GM19351 (cell line): ENCODE measurements at regions not wholly inside any gene's neighbourhood (a gene's known extent, or its start where the extent isn't known, plus 50 kb on each side); places are given as distances from the start of the nearest gene placed in this dataset.

ENCODE experiments used
- ATAC-seq: cut with Tn5 transposase; IDR thresholded peaks from one replicate; pipeline ENCODE4 v1.9.1; 2021; ENCODE audit warnings: mild to moderate bottlenecking, moderate library complexity; ENCODE audit not compliant: unreplicated experiment

- no peak for ATAC-seq
These were observed 211.1 kb upstream of the RGS6 start for GRCh38 chr14:71720978-71721624.

DNA sequence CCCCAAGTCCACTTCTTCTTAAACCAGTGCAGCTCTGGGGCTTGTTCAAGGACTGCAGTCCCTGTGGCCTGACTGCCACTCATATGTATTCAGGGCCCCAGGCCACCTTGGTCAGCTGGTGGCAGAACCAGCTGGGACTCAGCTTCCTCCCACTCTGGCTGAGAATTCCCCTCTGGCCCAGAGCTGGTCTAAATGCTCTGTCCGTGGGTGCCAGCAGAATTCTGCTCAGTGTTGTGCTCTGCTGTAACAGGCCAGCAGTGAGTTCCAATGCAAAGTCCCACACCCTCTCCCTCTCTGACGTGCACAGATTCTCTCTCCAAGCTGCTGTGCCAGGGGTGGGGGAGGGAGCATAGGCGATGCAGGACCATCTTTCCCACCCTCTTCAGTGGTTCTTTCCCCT, 210.4 kb upstream of the RGS6 start:
- no peak for ATAC-seq

GRCh38 chr14:71722885-71723284, 209.3 kb upstream of the RGS6 start:
- ATAC-seq, result no peak

DNA sequence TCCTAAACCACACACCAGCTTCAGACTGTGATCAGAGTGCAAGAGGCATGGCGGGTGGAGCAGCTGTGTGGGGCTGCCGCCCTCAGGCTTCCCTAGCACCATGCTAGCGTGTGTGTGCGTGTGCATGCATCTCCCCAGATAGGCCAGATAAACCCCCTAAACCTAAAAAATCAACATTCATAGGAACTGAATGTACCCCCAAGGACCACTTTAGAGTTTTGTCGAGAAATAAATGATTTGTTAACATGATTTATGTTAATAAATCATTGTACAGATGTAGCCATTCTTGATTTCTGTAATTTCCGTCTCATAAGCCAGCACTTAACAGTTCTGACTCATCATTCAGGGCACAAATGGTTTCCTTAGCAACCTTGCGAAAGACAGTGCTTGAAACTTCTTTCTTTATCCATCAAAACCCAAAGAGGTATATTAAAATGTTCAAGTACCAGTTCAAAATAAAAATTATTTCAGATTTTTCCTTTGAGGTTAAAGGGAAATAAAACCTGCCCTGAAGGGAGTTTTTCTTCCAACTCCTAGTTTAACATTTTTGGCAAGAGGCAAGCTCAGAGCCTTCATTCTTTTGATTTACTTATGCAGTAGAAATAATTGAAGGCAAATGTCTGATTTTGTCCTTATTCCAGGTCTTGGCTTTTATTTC, 206.2 kb upstream of the RGS6 start:
- no peak for ATAC-seq

- no peak for ATAC-seq
These were observed 205.6 kb upstream of the RGS6 start for GRCh38 chr14:71726580-71727021.

GRCh38 chr14:71728386-71728785, 203.8 kb upstream of the RGS6 start:
- ATAC-seq, result no peak

GRCh38 chr14:71729596-71729995, 202.6 kb upstream of the RGS6 start:
- no peak for ATAC-seq

DNA sequence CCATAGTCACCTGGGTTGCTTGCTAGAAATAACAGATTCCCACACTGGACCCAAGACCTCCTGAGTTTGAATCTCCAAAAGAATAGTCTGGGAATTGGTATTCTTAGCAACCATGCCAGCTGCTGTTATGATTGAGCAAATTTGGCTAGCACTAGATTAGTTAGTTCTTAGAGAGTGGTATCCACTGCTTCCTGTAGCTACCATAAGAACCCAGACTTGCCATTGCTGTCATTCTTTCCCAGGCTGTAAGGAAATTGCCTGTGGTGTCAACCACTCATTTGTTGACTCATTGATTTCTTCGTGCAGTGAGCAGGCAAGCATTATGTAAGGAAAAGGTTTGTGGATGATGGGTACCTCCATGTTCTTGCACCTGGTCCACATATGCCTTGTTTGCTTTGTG, 201.8 kb upstream of the RGS6 start:
- ATAC-seq, result no peak

DNA sequence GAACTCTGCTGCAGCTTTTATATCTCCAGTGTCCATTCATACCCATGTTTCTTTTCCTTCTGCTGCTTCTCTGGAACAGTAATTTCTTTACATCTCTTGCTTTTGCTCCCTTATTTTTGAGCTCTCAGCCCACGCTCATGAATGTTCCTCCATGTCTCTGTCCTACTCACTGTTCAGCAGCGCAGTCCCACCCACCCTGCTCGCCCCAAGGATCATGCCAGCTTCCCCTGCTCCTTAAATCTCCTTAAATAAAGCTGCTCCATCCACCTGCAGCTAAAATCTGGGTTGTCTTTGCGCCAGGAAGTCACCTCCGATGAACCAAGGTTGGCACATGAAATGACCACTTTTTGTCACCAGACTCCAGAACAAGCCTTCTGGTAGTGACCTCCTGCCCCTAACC, 201.1 kb upstream of the RGS6 start:
- ATAC-seq, result no peak

DNA sequence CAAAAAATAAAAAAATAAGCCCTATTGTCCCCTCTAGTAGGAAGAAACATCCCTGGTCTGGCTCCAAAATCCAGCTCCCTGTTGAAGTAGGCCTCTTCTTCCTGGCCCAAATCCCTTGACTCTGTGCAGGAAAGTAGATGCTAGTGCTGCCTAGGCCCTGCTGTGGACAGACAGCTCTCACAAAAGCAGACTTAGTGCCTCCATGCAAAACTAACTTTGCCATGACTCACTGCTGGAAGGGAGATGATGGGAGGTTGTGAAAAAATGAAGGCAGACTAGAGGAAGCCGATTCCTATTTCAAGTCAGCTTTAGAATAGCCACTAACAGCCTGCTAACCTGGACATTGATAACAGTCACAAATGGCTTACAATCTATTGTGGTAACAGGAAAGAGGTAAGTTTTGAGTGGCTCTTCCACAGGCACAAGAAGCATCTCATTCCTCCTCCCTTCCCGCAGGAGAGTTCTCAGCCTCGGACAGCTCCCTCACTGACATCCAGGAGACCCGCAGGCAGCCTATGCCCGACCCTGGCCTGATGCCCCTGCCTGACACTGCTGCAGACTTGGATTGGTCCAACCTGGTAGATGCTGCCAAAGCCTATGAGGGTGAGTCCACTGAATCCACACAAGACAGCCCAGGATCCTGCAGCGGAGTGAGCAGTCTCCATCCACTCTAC, 198.9 kb upstream of the RGS6 start:
- no peak for ATAC-seq

DNA sequence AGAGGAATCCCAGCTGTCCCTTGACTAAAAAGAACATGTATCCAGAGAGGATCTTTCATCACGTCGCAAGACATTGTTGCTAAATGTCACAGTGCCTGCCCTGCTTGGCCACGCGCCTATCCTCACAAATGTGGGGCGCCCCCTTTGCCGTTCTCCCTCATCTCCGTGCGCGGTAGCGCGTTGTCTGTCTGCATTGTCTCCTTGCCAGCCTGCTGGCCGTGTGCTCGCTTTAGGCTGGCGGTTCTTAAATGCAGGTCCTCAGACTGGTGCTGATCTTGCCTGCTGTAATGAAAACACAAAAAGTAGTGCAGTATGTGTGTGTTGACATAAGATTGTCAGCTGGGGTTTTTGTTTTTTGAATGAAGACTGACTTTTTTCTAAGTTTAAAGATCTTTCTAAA, 198.2 kb upstream of the RGS6 start:
- ATAC-seq, result no peak

GRCh38 chr14:71734885-71735284, 197.3 kb upstream of the RGS6 start:
- ATAC-seq, result no peak

DNA sequence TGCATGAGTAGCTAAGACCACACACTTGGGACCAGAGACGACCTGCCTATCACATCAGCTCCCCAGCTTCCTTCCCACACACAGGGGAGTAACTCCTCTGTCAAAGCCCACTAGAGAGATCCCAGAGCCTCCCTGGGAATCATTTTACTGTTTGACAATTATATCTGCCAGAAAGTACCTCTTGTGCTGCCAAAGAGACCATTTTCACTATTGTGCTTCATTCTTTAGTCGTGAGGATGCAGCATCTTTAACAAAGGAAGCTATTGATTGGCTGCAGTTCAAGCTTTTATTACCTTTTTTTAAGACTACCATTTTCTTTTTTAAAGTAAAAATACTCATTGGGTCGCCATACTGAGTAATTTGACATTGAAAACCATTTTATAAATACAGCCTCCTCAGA, 194.5 kb upstream of the RGS6 start:
- no peak for ATAC-seq

GRCh38 chr14:71739273-71739990, 192.8 kb upstream of the RGS6 start:
- ATAC-seq, result no peak

- no peak for ATAC-seq
These were observed 191.0 kb upstream of the RGS6 start for GRCh38 chr14:71741241-71741640.

DNA sequence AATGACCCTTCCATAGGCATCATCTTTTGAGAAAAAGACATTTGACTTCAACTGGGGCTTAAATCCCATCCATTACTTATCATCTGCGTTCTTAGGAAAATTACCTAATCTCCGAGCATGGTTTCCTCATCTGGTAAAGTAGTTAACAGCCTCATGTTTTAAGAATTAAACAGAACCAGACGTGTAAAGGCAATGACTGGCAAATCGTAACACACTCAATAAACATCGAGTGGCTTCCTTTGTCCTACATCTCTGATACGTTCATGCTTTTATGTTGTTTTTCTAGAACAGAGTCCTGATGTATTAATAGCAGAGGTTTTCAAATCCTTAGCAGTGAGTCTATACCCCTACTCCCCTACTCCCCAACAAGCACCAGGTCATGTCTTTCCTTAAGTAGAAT, 189.7 kb upstream of the RGS6 start:
- ATAC-seq, result no peak

DNA sequence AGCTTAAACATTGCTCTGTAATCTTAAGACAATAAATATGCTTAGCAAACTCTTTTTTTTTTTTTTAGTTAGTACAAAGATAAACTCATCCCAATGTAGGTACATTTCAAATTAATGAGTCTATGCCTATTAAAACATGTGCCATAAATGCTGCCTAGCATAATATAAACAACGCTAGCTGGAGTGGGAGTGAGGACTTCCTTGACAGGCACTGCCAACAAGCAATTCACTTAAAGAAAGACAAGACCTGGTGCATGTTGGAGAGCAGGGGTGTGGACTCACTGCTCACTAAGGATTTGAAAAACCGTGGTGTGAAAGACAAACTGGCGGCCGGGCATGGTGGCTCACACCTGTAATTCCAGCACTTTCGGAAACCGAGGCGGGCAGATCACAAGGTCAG, 187.2 kb upstream of the RGS6 start:
- ATAC-seq, result no peak

DNA sequence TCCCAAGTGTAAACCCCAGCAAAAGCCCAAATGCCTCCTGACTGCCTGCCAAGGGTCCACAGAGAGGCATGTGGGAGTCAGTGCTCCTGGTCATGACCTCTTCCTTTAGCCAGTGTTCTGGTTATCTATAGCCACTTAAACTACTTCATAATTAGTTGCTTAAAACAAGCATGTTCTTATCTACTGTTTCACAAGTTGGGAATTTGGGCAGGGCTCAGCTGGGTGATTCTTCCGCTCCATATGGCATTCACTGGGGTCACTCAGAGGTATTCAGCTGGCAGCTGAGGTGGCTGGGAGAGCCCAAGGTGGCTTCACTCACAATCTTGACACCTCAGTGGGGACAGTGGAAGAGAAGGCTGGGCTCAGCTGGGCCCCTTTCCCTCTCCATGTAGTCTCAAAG, 184.0 kb upstream of the RGS6 start:
- ATAC-seq, result no peak

- no peak for ATAC-seq
These were observed 182.5 kb upstream of the RGS6 start for GRCh38 chr14:71749613-71750238.

- ATAC-seq, result no peak
These were observed 181.0 kb upstream of the RGS6 start for GRCh38 chr14:71751264-71751663.

DNA sequence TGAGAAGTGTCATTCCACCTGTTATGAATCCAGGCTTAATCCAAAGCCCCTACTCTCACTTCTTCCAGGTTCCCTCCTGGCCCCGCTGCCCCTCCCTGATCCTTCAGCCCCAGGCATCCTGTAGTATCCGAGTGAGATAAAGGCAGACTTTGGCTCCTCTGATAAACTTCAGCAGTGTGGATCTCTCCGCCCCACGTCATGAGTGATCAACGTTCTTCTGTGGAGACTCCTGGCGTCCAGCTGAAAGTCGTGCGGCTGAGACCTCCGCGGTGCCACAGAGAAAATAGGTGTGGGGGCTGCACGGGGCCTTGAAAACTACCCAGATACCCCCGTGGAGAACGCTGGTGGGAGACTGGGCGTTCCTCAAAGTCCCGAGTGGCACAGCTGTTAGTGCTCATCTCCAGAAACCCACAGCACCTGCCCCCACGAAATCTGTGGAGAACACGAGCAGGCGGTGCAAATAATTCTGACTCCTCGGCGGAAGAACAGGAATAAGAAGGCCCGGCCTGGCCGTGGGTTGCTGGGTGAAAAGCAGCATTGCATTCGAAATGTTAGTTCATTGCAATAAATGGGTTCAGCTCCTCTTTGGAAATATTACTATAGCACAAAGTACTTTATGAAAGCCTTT, 180.0 kb upstream of the RGS6 start:
- no peak for ATAC-seq
